ENCODE measurements at regions not wholly inside any gene's neighbourhood (a gene's known extent, or its start where the extent isn't known, plus 50 kb on each side); places are given as distances from the start of the nearest gene placed in this dataset.

DNA sequence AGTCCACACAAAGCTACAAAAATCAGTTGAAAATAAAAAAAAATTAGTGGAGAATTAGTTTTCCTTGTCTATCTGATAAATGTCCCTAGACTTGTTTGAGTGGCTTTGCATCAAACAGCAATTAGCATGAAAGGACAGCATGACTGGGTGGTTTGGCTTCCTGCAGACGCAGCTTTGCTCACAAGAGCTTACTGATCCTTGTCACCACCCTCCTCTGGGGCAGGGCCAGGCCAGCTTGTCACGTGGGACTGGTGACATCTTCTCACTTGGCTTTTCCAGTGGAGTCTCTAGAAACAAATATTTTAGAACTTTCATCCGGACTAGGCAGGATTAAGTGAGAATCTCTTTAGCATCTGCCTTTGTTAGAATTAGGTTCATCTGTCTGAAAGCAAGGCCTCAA is 76.0 kb upstream of the OLIG2 start:
- H3K9me3 ChIP-seq (replicated peaks): peaks cover 4% of the 10 kb centered on the region
- no peaks in the 10 kb centered on the region for H3K36me3 ChIP-seq
- peaks cover 36% of the 10 kb centered on the region for H3K27me3 ChIP-seq (ENCODE audit: low read depth)
- intact Hi-C loops (cut with micrococcal nuclease): loop anchor here (10.0 kb wide), 1 partner anchor 245 kb away; no protein-coding TSS in a partner anchor
- no peak for DNase-seq
- H3K27ac ChIP-seq (replicated peaks): no peak overlapping the region
- TF ChIP-seq, protein P1, sequence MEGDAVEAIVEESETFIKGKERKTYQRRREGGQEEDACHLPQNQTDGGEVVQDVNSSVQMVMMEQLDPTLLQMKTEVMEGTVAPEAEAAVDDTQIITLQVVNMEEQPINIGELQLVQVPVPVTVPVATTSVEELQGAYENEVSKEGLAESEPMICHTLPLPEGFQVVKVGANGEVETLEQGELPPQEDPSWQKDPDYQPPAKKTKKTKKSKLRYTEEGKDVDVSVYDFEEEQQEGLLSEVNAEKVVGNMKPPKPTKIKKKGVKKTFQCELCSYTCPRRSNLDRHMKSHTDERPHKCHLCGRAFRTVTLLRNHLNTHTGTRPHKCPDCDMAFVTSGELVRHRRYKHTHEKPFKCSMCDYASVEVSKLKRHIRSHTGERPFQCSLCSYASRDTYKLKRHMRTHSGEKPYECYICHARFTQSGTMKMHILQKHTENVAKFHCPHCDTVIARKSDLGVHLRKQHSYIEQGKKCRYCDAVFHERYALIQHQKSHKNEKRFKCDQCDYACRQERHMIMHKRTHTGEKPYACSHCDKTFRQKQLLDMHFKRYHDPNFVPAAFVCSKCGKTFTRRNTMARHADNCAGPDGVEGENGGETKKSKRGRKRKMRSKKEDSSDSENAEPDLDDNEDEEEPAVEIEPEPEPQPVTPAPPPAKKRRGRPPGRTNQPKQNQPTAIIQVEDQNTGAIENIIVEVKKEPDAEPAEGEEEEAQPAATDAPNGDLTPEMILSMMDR (IDR thresholded peaks at IDR 0.05; ENCODE audit: borderline replicate concordance): no peak
- H3K4me1 ChIP-seq: no peaks in the 10 kb centered on the region
- no peak overlapping the region for H3K4me3 ChIP-seq

DNA sequence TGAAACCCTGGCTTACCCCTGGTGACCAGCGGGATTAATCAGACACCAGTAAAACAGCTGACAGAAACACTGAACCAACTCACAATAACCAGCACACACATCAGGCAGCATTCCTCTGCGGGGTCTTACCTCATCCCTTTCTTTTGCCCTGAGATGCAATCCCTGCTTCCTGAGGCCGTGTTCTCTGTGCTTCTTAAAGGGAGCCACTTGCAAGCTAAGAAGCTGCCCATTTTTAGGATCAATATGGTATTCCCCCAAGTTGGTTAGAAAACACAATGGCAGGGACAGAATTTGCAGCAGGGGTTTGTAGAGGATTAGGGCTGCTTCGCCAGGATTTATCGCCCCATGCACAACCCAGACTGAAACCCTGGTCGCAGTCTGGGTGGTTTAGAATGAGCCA is 74.7 kb upstream of the OLIG2 start:
- no peak overlapping the region for H3K4me3 ChIP-seq
- TF ChIP-seq, protein P1 (IDR thresholded peaks at IDR 0.05; ENCODE audit: borderline replicate concordance): no peak
- no peaks in the 10 kb centered on the region for H3K4me1 ChIP-seq
- intact Hi-C loops (cut with micrococcal nuclease): no loop called here
- no peak for DNase-seq
- peaks cover 50% of the 10 kb centered on the region for H3K27me3 ChIP-seq (ENCODE audit: low read depth)
- no peaks in the 10 kb centered on the region for H3K36me3 ChIP-seq
- H3K27ac ChIP-seq (replicated peaks): no peak overlapping the region
- H3K9me3 ChIP-seq (replicated peaks): peaks cover 4% of the 10 kb centered on the region

DNA sequence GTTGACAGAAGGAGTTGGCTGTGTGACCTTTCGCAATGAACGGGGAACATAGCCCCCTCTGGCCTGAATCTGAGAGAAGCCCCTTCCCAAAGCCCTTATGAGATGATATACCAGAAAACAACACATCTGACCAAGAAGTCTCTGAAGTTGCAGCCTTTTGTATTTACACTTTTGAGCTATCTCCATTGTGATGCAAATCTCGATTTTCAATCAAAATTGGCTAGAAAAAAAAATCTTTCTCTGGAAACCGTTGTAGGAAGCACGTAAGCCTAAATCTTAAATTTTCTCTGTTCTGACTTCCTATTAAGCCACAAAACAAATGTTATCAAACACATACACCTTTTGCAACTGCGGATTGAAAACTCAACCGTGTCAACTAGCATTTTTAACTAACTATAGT is 71.4 kb upstream of the OLIG2 start:
- no peak for DNase-seq
- peaks cover 83% of the 10 kb centered on the region for H3K27me3 ChIP-seq (ENCODE audit: low read depth)
- H3K9me3 ChIP-seq (replicated peaks): no peaks in the 10 kb centered on the region
- H3K36me3 ChIP-seq: no peaks in the 10 kb centered on the region
- TF ChIP-seq, protein P1 (IDR thresholded peaks at IDR 0.05; ENCODE audit: borderline replicate concordance): no peak
- no peaks in the 10 kb centered on the region for H3K4me1 ChIP-seq
- intact Hi-C loops (cut with micrococcal nuclease): no loop called here
- no peak overlapping the region for H3K27ac ChIP-seq (replicated peaks)
- H3K4me3 ChIP-seq: no peak overlapping the region

DNA sequence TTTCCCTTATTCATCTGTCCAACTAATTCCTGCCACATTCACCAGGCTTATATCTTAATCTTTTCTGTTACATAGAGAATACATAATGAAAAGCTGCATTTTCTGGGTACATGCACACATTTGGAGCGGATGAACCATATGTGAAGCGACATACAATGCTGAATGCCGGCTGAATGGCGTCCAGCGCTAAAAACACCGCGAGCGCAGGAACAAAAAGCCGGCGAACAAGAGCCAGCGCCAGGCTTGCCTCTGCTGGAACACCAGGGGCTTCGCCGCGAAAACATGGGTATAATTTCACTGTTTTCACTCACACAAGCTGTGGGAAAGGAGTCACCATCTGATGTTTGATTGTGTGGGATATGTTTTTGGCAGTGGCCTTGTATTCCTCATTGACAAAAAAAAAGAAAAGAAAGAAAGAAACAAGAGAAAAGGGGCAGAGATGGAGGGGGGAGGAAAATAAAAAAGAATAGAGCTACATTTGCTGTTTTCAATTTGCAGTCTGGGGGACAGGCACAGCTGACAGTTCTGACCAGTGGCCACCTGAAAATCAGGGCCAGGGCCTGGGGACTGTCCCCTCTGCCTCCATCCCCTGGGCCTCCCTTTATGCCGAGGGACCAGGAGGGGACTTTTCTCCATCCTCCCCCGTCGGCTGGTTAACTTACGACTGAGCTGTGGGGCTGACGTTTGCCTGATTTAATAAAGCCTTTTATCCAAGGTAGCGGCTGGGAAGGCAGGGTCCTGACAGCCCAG is 70.2 kb upstream of the OLIG2 start:
- peaks cover 94% of the 10 kb centered on the region for H3K27me3 ChIP-seq (ENCODE audit: low read depth)
- intact Hi-C loops (cut with micrococcal nuclease): no loop called here
- TF ChIP-seq, protein P1 (IDR thresholded peaks at IDR 0.05; ENCODE audit: borderline replicate concordance): no peak
- H3K27ac ChIP-seq (replicated peaks): no peak overlapping the region
- H3K36me3 ChIP-seq: no peaks in the 10 kb centered on the region
- no peaks in the 10 kb centered on the region for H3K4me1 ChIP-seq
- DNase-seq: no peak
- H3K9me3 ChIP-seq (replicated peaks): no peaks in the 10 kb centered on the region
- H3K4me3 ChIP-seq: no peak overlapping the region

DNA sequence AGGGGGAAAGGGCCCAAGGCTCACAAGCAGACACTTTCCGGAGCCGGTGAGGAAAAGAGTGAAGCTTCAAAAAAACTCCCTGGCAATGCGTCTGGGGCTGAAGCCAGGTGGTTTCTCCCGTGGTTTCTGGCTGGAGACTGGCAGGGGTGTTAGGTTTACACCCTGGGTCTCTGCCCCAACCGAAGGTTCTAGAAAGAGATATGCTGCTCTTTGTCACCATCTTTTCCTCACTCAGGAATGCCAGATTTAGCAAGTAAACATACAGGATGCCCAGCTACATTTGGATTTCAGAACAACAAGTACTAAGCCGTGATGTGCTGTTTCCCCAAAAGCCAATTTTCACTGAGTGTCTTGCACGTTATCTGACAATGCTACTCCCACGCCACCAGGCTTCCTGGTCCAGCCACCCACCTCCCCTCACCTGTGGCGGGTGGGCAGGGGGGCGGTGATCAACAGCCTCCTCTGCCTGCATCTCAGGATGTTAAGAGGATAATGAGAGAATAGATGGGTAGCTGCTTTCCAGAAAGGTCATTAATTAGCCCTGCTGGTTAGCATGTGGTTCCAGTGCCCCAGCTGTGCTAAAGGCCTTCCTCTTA is 69.6 kb upstream of the OLIG2 start:
- DNase-seq: no peak
- TF ChIP-seq, protein P1 (IDR thresholded peaks at IDR 0.05; ENCODE audit: borderline replicate concordance): no peak
- Histone ChIP-seq H3K27ac (replicated peaks) (no peak overlapping the region), H3K27me3 (ENCODE audit: low read depth) (peaks cover 98% of the 10 kb centered on the region), H3K4me3 (no peak overlapping the region), H3K36me3 (no peaks in the 10 kb centered on the region), H3K9me3 (replicated peaks) (no peaks in the 10 kb centered on the region), H3K4me1 (no peaks in the 10 kb centered on the region)
- intact Hi-C loops (cut with micrococcal nuclease): no loop called here
